ENCODE measurements at regions not wholly inside any gene's neighbourhood (a gene's known extent, or its start where the extent isn't known, plus 50 kb on each side); places are given as distances from the start of the nearest gene placed in this dataset.

GRCh38 chr10:61836888-61837754 lies 64.4 kb upstream of the ARID5B start:
- Histone ChIP-seq H3K27me3 (no peaks in the 10 kb centered on the region), H3F3A (ENCODE audit: low read depth) (no peaks in the 10 kb centered on the region), H4K20me1 (ENCODE audit: low read depth) (no peaks in the 10 kb centered on the region), H3K79me2 (ENCODE audit: low read depth) (no peaks in the 10 kb centered on the region), H3K9me3 (ENCODE audit: low read depth) (no peaks in the 10 kb centered on the region), H3K27ac (no peak overlapping the region), H2AFZ (replicated peaks) (no peak overlapping the region), H3K9ac (no peak overlapping the region), H3K4me2 (no peak overlapping the region), H3K36me3 (no peaks in the 10 kb centered on the region), H3K4me1 (no peaks in the 10 kb centered on the region), H3K4me3 (no peak overlapping the region)
- Mint-ChIP-seq H3K9me3 (no peaks in the 10 kb centered on the region), H3K36me3 (no peaks in the 10 kb centered on the region), H3K27me3 (ENCODE audit: insufficient read depth, low read depth) (peaks cover 5% of the 10 kb centered on the region), H3K27ac (no peak overlapping the region), H3K4me1 (peaks cover 30% of the 10 kb centered on the region), H3K4me3 (no peak overlapping the region)
- DNase-seq (ENCODE audit: low spot score) = no peak
- TF ChIP-seq, protein P1, sequence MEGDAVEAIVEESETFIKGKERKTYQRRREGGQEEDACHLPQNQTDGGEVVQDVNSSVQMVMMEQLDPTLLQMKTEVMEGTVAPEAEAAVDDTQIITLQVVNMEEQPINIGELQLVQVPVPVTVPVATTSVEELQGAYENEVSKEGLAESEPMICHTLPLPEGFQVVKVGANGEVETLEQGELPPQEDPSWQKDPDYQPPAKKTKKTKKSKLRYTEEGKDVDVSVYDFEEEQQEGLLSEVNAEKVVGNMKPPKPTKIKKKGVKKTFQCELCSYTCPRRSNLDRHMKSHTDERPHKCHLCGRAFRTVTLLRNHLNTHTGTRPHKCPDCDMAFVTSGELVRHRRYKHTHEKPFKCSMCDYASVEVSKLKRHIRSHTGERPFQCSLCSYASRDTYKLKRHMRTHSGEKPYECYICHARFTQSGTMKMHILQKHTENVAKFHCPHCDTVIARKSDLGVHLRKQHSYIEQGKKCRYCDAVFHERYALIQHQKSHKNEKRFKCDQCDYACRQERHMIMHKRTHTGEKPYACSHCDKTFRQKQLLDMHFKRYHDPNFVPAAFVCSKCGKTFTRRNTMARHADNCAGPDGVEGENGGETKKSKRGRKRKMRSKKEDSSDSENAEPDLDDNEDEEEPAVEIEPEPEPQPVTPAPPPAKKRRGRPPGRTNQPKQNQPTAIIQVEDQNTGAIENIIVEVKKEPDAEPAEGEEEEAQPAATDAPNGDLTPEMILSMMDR (IDR thresholded peaks at IDR 0.05) = no peak
- TF ChIP-seq EZH2 (IDR thresholded peaks at IDR 0.05) = no peak
- TF ChIP-seq EZH2phosphoT487 (IDR thresholded peaks at IDR 0.05) = no peak

GRCh38 chr10:61837755-61838171 lies 63.7 kb upstream of the ARID5B start:
- H3K4me2 ChIP-seq = no peak overlapping the region
- H3K36me3 ChIP-seq = no peaks in the 10 kb centered on the region
- TF ChIP-seq EZH2phosphoT487 (IDR thresholded peaks at IDR 0.05) (no peak), EZH2 (IDR thresholded peaks at IDR 0.05) (no peak)
- TF ChIP-seq, protein P1 (IDR thresholded peaks at IDR 0.05) = no peak
- no peak for DNase-seq (ENCODE audit: low spot score)
- no peak overlapping the region for H3K27ac ChIP-seq
- H3K27me3 ChIP-seq = no peaks in the 10 kb centered on the region
- Mint-ChIP-seq H3K36me3 (no peaks in the 10 kb centered on the region), H3K27ac (no peak overlapping the region), H3K4me1 (peaks cover 30% of the 10 kb centered on the region), H3K9me3 (no peaks in the 10 kb centered on the region), H3K27me3 (ENCODE audit: insufficient read depth, low read depth) (peaks cover 5% of the 10 kb centered on the region), H3K4me3 (no peak overlapping the region)
- H2AFZ ChIP-seq (replicated peaks) = no peak overlapping the region
- H3F3A ChIP-seq (ENCODE audit: low read depth) = no peaks in the 10 kb centered on the region
- no peak overlapping the region for H3K4me3 ChIP-seq
- no peaks in the 10 kb centered on the region for H4K20me1 ChIP-seq (ENCODE audit: low read depth)
- H3K79me2 ChIP-seq (ENCODE audit: low read depth) = no peaks in the 10 kb centered on the region
- H3K4me1 ChIP-seq = no peaks in the 10 kb centered on the region
- H3K9ac ChIP-seq = no peak overlapping the region
- no peaks in the 10 kb centered on the region for H3K9me3 ChIP-seq (ENCODE audit: low read depth)

GRCh38 chr10:61839916-61840315 lies 61.6 kb upstream of the ARID5B start:
- Histone ChIP-seq H3K4me1 (no peaks in the 10 kb centered on the region), H3K4me3 (no peak overlapping the region), H3K9me3 (ENCODE audit: low read depth) (no peaks in the 10 kb centered on the region), H3K36me3 (no peaks in the 10 kb centered on the region), H3K27me3 (no peaks in the 10 kb centered on the region), H3K4me2 (no peak overlapping the region), H3K79me2 (ENCODE audit: low read depth) (no peaks in the 10 kb centered on the region), H3F3A (ENCODE audit: low read depth) (no peaks in the 10 kb centered on the region), H3K27ac (no peak overlapping the region), H4K20me1 (ENCODE audit: low read depth) (no peaks in the 10 kb centered on the region), H3K9ac (no peak overlapping the region), H2AFZ (replicated peaks) (no peak overlapping the region)
- DNase-seq (ENCODE audit: low spot score) = no peak
- Mint-ChIP-seq H3K27ac (no peak overlapping the region), H3K9me3 (no peaks in the 10 kb centered on the region), H3K4me1 (peaks cover 29% of the 10 kb centered on the region), H3K36me3 (no peaks in the 10 kb centered on the region), H3K4me3 (no peak overlapping the region), H3K27me3 (ENCODE audit: insufficient read depth, low read depth) (peaks cover 6% of the 10 kb centered on the region)
- TF ChIP-seq EZH2 (IDR thresholded peaks at IDR 0.05) = no peak
- no peak for TF ChIP-seq EZH2phosphoT487 (IDR thresholded peaks at IDR 0.05)
- TF ChIP-seq, protein P1 (IDR thresholded peaks at IDR 0.05) = no peak

Data from neural progenitor cell (in vitro differentiated cells).